ENCODE measurements at regions not wholly inside any gene's neighbourhood (a gene's known extent, or its start where the extent isn't known, plus 50 kb on each side); places are given as distances from the start of the nearest gene placed in this dataset.

DNA sequence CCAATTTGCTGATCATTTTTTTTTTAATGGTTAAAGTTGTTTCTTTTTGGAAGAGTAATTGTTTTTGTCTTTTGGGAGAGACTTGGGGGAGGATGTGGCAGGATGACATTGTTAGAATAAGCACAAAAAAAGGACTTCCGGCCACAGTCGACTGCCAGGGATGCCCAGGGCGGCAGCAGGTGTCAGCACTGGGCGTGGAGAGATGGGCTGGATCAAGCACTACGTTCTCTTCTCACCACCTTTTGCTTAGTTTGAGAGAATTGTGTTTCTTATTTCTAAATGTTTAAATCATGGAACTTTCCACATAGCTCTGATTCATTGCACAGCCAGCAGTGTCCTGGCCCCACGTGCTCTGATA is 104.6 kb upstream of the FRMD1 start:
- TF ChIP-seq SP1 (IDR thresholded peaks at IDR 0.05) = no peak
- no peak for TF ChIP-seq BHLHE40 (IDR thresholded peaks at IDR 0.05; ENCODE audit: borderline replicate concordance)
- no peak for TF ChIP-seq TARDBP (IDR thresholded peaks at IDR 0.05)
- TF ChIP-seq L3MBTL2 (conservative IDR thresholded peaks at IDR 0.05) = no peak
- TF ChIP-seq FOXA1 (IDR thresholded peaks at IDR 0.05) = no peak
- TF ChIP-seq LEF1 (IDR thresholded peaks at IDR 0.05; ENCODE audit: borderline replicate concordance) = no peak
- no peak for TF ChIP-seq FOXM1 (IDR thresholded peaks at IDR 0.05; ENCODE audit: borderline replicate concordance)
